ENCODE measurements at regions not wholly inside any gene's neighbourhood (a gene's known extent, or its start where the extent isn't known, plus 50 kb on each side); places are given as distances from the start of the nearest gene placed in this dataset.
"Not testable (repeated sequence)": the region's sequence is repeated elsewhere in the genome, so short reads cannot be mapped to it uniquely, and the experiment has no call there.

DNA sequence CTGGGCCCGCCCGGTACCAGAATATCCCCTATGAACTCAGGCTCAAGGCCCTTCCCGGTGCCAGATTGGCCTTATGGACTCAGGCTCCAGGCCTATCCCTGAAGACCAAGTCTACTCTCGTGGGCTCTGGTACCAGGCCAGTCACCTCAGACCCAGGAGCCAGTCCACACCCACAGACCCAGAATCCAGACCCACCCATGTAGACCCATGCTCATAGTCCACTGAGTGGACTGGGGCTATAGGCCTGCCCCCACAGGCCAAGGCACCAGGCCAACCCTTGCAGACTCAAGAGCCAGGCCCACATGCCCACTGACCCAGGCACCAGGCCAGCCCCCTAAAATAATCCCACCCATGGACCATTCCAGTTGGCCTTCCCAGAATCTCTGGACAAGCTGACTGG is 296.1 kb downstream of the CNTNAP3B start:
- H3K9me3 ChIP-seq (ENCODE audit: control insufficient read depth in 1 of 2, insufficient read depth in 1 of 2, low read depth in 1 of 2, low read length in 2 of 2); RAD21 ChIA-PET (ENCODE audit: low non-redundant PET in 1 of 2, low total read pairs in 2 of 2, uncharacterized antibody in 2 of 2, unreplicated experiment in 2 of 2); H3K4me3 ChIP-seq (replicated peaks in 1 of 2; ENCODE audit: low read depth in 1 of 2, low read length in 2 of 2); DNase-seq (ENCODE audit: low read depth, low spot score); BruUV-seq (replicated peaks); H3K79me2 ChIP-seq (ENCODE audit: insufficient read depth, low read length); POLR2A ChIA-PET; H3K36me3 ChIP-seq (ENCODE audit: control insufficient read depth in 1 of 2, insufficient read depth in 2 of 2, low read length in 2 of 2); H2AFZ ChIP-seq (ENCODE audit: low read depth, low read length, poor library complexity, severe bottlenecking); intact Hi-C loops (cut with micrococcal nuclease); H3K4me1 ChIP-seq (ENCODE audit: control insufficient read depth in 1 of 2, insufficient read depth in 2 of 2, low read length in 2 of 2); H3K27me3 ChIP-seq (ENCODE audit: insufficient read depth, low read length); H3K27ac ChIP-seq (ENCODE audit: low read depth, low read length); H3K9ac ChIP-seq (ENCODE audit: low read length); H3K9me2 ChIP-seq (ENCODE audit: insufficient read depth); H4K20me1 ChIP-seq (ENCODE audit: insufficient read depth); H3K4me2 ChIP-seq (ENCODE audit: low read length); CTCF ChIA-PET; ATAC-seq: not testable (repeated sequence)

DNA sequence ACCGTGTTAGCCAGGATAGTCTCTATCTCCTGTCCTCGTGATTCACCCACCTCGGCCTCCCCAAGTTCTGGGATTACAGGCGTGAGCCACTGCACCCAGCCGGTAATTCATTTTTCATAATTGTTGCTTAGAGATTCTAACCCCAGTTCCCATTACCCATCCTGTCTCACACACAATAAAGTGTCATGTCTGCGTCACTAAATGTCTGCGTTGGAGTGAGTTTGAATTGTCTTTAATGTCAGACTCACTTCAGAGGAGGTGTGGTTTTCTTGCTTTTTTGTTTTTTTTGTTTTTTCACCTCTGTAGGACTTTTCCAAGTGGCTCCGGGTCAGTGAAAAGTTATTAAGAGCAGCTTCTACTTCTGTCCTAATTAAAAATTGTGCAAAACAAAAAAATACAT is 304.5 kb downstream of the CNTNAP3B start:
- H3K79me2 ChIP-seq (ENCODE audit: insufficient read depth, low read length); H3K4me1 ChIP-seq (ENCODE audit: control insufficient read depth in 1 of 2, insufficient read depth in 2 of 2, low read length in 2 of 2); H3K9me2 ChIP-seq (ENCODE audit: insufficient read depth); H3K9me3 ChIP-seq (ENCODE audit: control insufficient read depth in 1 of 2, insufficient read depth in 1 of 2, low read depth in 1 of 2, low read length in 2 of 2); H3K4me2 ChIP-seq (ENCODE audit: low read length); H3K4me3 ChIP-seq (replicated peaks in 1 of 2; ENCODE audit: low read depth in 1 of 2, low read length in 2 of 2); intact Hi-C loops (cut with micrococcal nuclease); CTCF ChIA-PET; ATAC-seq; BruUV-seq (replicated peaks); H3K27me3 ChIP-seq (ENCODE audit: insufficient read depth, low read length); RAD21 ChIA-PET (ENCODE audit: low non-redundant PET in 1 of 2, low total read pairs in 2 of 2, uncharacterized antibody in 2 of 2, unreplicated experiment in 2 of 2); H3K27ac ChIP-seq (ENCODE audit: low read depth, low read length); DNase-seq (ENCODE audit: low read depth, low spot score); H2AFZ ChIP-seq (ENCODE audit: low read depth, low read length, poor library complexity, severe bottlenecking); H3K9ac ChIP-seq (ENCODE audit: low read length); H3K36me3 ChIP-seq (ENCODE audit: control insufficient read depth in 1 of 2, insufficient read depth in 2 of 2, low read length in 2 of 2); POLR2A ChIA-PET; H4K20me1 ChIP-seq (ENCODE audit: insufficient read depth): not testable (repeated sequence)

DNA sequence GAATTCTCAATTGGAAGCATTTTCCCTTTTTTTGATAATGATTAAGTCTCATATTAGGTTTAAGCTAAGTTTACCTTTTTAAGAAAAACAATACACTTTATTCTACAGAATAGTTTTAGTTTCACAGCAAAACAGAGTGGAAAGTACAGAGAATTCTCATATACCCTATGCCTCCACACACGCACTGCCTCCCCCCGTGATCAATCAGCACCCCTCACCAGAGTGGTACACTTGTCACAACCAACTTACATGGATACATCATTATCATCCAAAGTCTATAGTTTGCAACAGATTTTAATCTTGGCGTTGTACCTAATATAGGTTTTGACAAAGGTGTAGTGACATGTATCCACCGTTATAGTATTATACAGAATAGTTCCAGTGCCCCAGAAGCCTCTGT is 326.5 kb downstream of the CNTNAP3B start:
- intact Hi-C loops (cut with micrococcal nuclease); H3K9ac ChIP-seq (ENCODE audit: low read length); H3K27ac ChIP-seq (ENCODE audit: low read depth, low read length); H3K36me3 ChIP-seq (ENCODE audit: control insufficient read depth in 1 of 2, insufficient read depth in 2 of 2, low read length in 2 of 2); BruUV-seq (replicated peaks); H3K9me2 ChIP-seq (ENCODE audit: insufficient read depth); CTCF ChIA-PET; POLR2A ChIA-PET; ATAC-seq; H2AFZ ChIP-seq (ENCODE audit: low read depth, low read length, poor library complexity, severe bottlenecking); H3K27me3 ChIP-seq (ENCODE audit: insufficient read depth, low read length); H3K9me3 ChIP-seq (ENCODE audit: control insufficient read depth in 1 of 2, insufficient read depth in 1 of 2, low read depth in 1 of 2, low read length in 2 of 2); H4K20me1 ChIP-seq (ENCODE audit: insufficient read depth); RAD21 ChIA-PET (ENCODE audit: low non-redundant PET in 1 of 2, low total read pairs in 2 of 2, uncharacterized antibody in 2 of 2, unreplicated experiment in 2 of 2); H3K4me1 ChIP-seq (ENCODE audit: control insufficient read depth in 1 of 2, insufficient read depth in 2 of 2, low read length in 2 of 2); H3K4me2 ChIP-seq (ENCODE audit: low read length); H3K4me3 ChIP-seq (replicated peaks in 1 of 2; ENCODE audit: low read depth in 1 of 2, low read length in 2 of 2); DNase-seq (ENCODE audit: low read depth, low spot score); H3K79me2 ChIP-seq (ENCODE audit: insufficient read depth, low read length): not testable (repeated sequence)

Measured in HCT116 (cell line).